Lower lobe of right lung (tissue), 2 donors: ENCODE measurements at regions not wholly inside any gene's neighbourhood (a gene's known extent, or its start where the extent isn't known, plus 50 kb on each side); places are given as distances from the start of the nearest gene placed in this dataset.

Source experiments
- ATAC-seq, 2 donors: fragments of 200-7000 bp; cut with Tn5 transposase; one replicate each; pipeline ENCODE4 v1.9.1; 2020 to 2022; ENCODE audit warnings: mild to moderate bottlenecking in 2 of 2, moderate library complexity in 2 of 2
- DNase-seq: peaks from one replicate; pipeline ENCODE4 v3.0.0-alpha.2; 2020
- H3K27ac ChIP-seq: fragments of 200-600 bp; one replicate; pipeline ENCODE4 v1.8.0; 2022
- H3K27me3 ChIP-seq: fragments of 200-600 bp; one replicate; pipeline ENCODE4 v1.8.0; 2022; ENCODE audit warnings: low read depth
- H3K36me3 ChIP-seq: fragments of 200-600 bp; one replicate; pipeline ENCODE4 v1.8.0; 2022; ENCODE audit warnings: mild to moderate bottlenecking
- H3K4me1 ChIP-seq: fragments of 200-600 bp; one replicate; pipeline ENCODE4 v1.8.0; 2022
- H3K4me3 ChIP-seq: fragments of 200-600 bp; one replicate; pipeline ENCODE4 v1.8.0; 2022; ENCODE audit warnings: mild to moderate bottlenecking
- H3K9me3 ChIP-seq: fragments of 200-600 bp; one replicate; pipeline ENCODE4 v1.8.0; 2022
- CTCF ChIP-seq: fragments of 200-600 bp; IDR thresholded peaks from one replicate; pipeline ENCODE4 v1.8.0; 2022; ENCODE audit warnings: antibody characterized with exemption, mild to moderate bottlenecking
- intact Hi-C: fragments of 100-400 bp; cut with DNase I; formaldehyde crosslinking; loops from one replicate; pipeline ENCODE4 v1.11.0; 2022
- donor health status: DM: no; HTN: yes; CAD: no; lungs with severe emphysema.

- H3K27ac ChIP-seq, result no peak overlapping the region
- no peak for DNase-seq
- ATAC-seq, result no peak
- no peaks in the 10 kb centered on the region for H3K36me3 ChIP-seq
- H3K27me3 ChIP-seq, result no peaks in the 10 kb centered on the region
- intact Hi-C loops, result no loop called here
- H3K4me1 ChIP-seq, result no peaks in the 10 kb centered on the region
- TF ChIP-seq CTCF, result no peak
- no peaks in the 10 kb centered on the region for H3K9me3 ChIP-seq
- no peak overlapping the region for H3K4me3 ChIP-seq
Measured at GRCh38 chr7:42742318-42742717, 169.6 kb downstream of the C7orf25 start.

- no peaks in the 10 kb centered on the region for H3K9me3 ChIP-seq
- no peak for DNase-seq
- ATAC-seq, result no peak
- no peak overlapping the region for H3K27ac ChIP-seq
- TF ChIP-seq CTCF, result no peak
- no peaks in the 10 kb centered on the region for H3K4me1 ChIP-seq
- intact Hi-C loops, result no loop called here
- no peak overlapping the region for H3K4me3 ChIP-seq
- H3K36me3 ChIP-seq, result no peaks in the 10 kb centered on the region
- no peaks in the 10 kb centered on the region for H3K27me3 ChIP-seq
Measured at GRCh38 chr7:42740408-42740807, 171.5 kb downstream of the C7orf25 start.

- DNase-seq, result no peak
Measured at GRCh38 chr7:42739638-42740037, 172.2 kb downstream of the C7orf25 start.

GRCh38 chr7:42736931-42737330, 174.9 kb downstream of the C7orf25 start:
- H3K4me3 ChIP-seq, result no peak overlapping the region
- DNase-seq (no peak), ATAC-seq (no peak)
- no peak for TF ChIP-seq CTCF
- H3K4me1 ChIP-seq, result no peaks in the 10 kb centered on the region
- H3K27me3 ChIP-seq, result no peaks in the 10 kb centered on the region
- intact Hi-C loops, result no loop called here
- no peaks in the 10 kb centered on the region for H3K9me3 ChIP-seq
- H3K27ac ChIP-seq, result no peak overlapping the region
- no peaks in the 10 kb centered on the region for H3K36me3 ChIP-seq

More at GRCh38 chr7:42739638-42740037, 172.2 kb downstream of the C7orf25 start:
- no peak for TF ChIP-seq CTCF
- Histone ChIP-seq H3K9me3 (no peaks in the 10 kb centered on the region), H3K27me3 (no peaks in the 10 kb centered on the region), H3K36me3 (no peaks in the 10 kb centered on the region), H3K27ac (no peak overlapping the region), H3K4me3 (no peak overlapping the region), H3K4me1 (no peaks in the 10 kb centered on the region)
- intact Hi-C loops, result no loop called here
- peak in 1 of 2 donors; percentile 21 for ATAC-seq

GRCh38 chr7:42735081-42735480, 176.8 kb downstream of the C7orf25 start:
- no peak for TF ChIP-seq CTCF
- no peaks in the 10 kb centered on the region for H3K36me3 ChIP-seq
- no peaks in the 10 kb centered on the region for H3K4me1 ChIP-seq
- H3K9me3 ChIP-seq, result no peaks in the 10 kb centered on the region
- no peak overlapping the region for H3K4me3 ChIP-seq
- intact Hi-C loops, result no loop called here
- no peak for DNase-seq
- no peak for ATAC-seq
- no peak overlapping the region for H3K27ac ChIP-seq
- H3K27me3 ChIP-seq, result no peaks in the 10 kb centered on the region

GRCh38 chr7:42734568-42734967, 177.3 kb downstream of the C7orf25 start:
- no peaks in the 10 kb centered on the region for H3K9me3 ChIP-seq
- no peak for TF ChIP-seq CTCF
- no peaks in the 10 kb centered on the region for H3K27me3 ChIP-seq
- H3K4me1 ChIP-seq, result no peaks in the 10 kb centered on the region
- ATAC-seq (no peak), DNase-seq (no peak)
- H3K4me3 ChIP-seq, result no peak overlapping the region
- intact Hi-C loops, result no loop called here
- H3K36me3 ChIP-seq, result no peaks in the 10 kb centered on the region
- H3K27ac ChIP-seq, result no peak overlapping the region
